SK-N-SH treated with all-trans-retinoic acid at 6 μM for 48 hours (cell line): ENCODE measurements at regions not wholly inside any gene's neighbourhood (a gene's known extent, or its start where the extent isn't known, plus 50 kb on each side); places are given as distances from the start of the nearest gene placed in this dataset.
A peak's percentile ranks its signal among the peaks of the same experiment; 100 is the strongest.

Experiments used
- ATAC-seq: fragments of 200-7000 bp; cut with Tn5 transposase; 3 replicates; pipeline ENCODE4 v1.9.1; 2020; ENCODE audit warnings: mild to moderate bottlenecking, moderate library complexity
- ARNTL ChIP-seq: fragments of 450-650 bp; formaldehyde crosslinking; IDR thresholded peaks from 2 replicates; pipeline ENCODE4 v1.5.0; 2020; ENCODE audit warnings: low read depth, mild to moderate bottlenecking, moderate library complexity, borderline replicate concordance
- BACH2 ChIP-seq: fragments of 250-450 bp; sonication (Bioruptor Pico); IDR thresholded peaks from 2 replicates; pipeline ENCODE4 v1.9.0; 2021; ENCODE audit warnings: mild to moderate bottlenecking, borderline replicate concordance
- CSDC2 ChIP-seq: fragments of 250-450 bp; sonication (Bioruptor Pico); IDR thresholded peaks from 2 replicates; pipeline ENCODE4 v1.5.0; 2020; ENCODE audit warnings: mild to moderate bottlenecking, moderate library complexity
- ESRRG ChIP-seq: fragments of 250-450 bp; sonication (Bioruptor Pico); IDR thresholded peaks from 2 replicates; pipeline ENCODE4 v1.6.1; 2021; ENCODE audit warnings: mild to moderate bottlenecking
- GLIS3 ChIP-seq: fragments of 250-450 bp; sonication (Bioruptor Pico); IDR thresholded peaks from 2 replicates; pipeline ENCODE4 v1.5.0; 2020; ENCODE audit warnings: mild to moderate bottlenecking, moderate library complexity
- ISL1 ChIP-seq: fragments of 250-450 bp; sonication (Bioruptor Pico); IDR thresholded peaks from 2 replicates; pipeline ENCODE4 v2.1.2; 2022; ENCODE audit warnings: mild to moderate bottlenecking, moderate library complexity
- OSR1 ChIP-seq: fragments of 250-450 bp; sonication (Bioruptor Pico); IDR thresholded peaks from 2 replicates; pipeline ENCODE4 v1.8.0; 2022; ENCODE audit warnings: moderate library complexity, mild to moderate bottlenecking, inconsistent platforms
- PPARA ChIP-seq: fragments of 250-450 bp; sonication (Bioruptor Pico); IDR thresholded peaks from 2 replicates; pipeline ENCODE4 v1.5.0; 2020; ENCODE audit warnings: mild to moderate bottlenecking, borderline replicate concordance
- RARB ChIP-seq: fragments of 250-450 bp; sonication (Bioruptor Pico); IDR thresholded peaks from 2 replicates; pipeline ENCODE4 v1.8.0; 2021; ENCODE audit warnings: mild to moderate bottlenecking, moderate library complexity
- SNAI2 ChIP-seq: fragments of 250-450 bp; sonication (Bioruptor Pico); IDR thresholded peaks from 2 replicates; pipeline ENCODE4 v1.5.0; 2020; ENCODE audit warnings: mild to moderate bottlenecking, moderate library complexity
- TCF4 ChIP-seq: fragments of 250-450 bp; sonication (Bioruptor Pico); IDR thresholded peaks from 2 replicates; pipeline ENCODE4 v1.8.0; 2021; ENCODE audit warnings: mild to moderate bottlenecking, moderate library complexity, borderline replicate concordance
- TOX ChIP-seq: fragments of 250-450 bp; sonication (Bioruptor Pico); IDR thresholded peaks from 2 replicates; pipeline ENCODE4 v1.8.0; 2021; ENCODE audit warnings: mild to moderate bottlenecking, moderate library complexity, borderline replicate concordance
- ZC3H10 ChIP-seq: fragments of 250-450 bp; sonication (Bioruptor Pico); IDR thresholded peaks from 2 replicates; pipeline ENCODE4 v1.5.1; 2021; ENCODE audit warnings: mild to moderate bottlenecking, moderate library complexity
- ZFP3 ChIP-seq: fragments of 250-450 bp; sonication (Bioruptor Pico); IDR thresholded peaks from 2 replicates; pipeline ENCODE4 v1.5.0; 2020; ENCODE audit warnings: mild to moderate bottlenecking, moderate library complexity
- ZFP30 ChIP-seq: fragments of 450-650 bp; formaldehyde crosslinking; IDR thresholded peaks from 2 replicates; pipeline ENCODE4 v1.5.0; 2022; ENCODE audit warnings: mild to moderate bottlenecking, moderate library complexity
- ZNF70 ChIP-seq: fragments of 450-650 bp; formaldehyde crosslinking; IDR thresholded peaks from 2 replicates; pipeline ENCODE4 v1.5.0; 2020; ENCODE audit warnings: mild to moderate bottlenecking, moderate library complexity
- ZNF8 ChIP-seq: fragments of 450-650 bp; formaldehyde crosslinking; IDR thresholded peaks from 2 replicates; pipeline ENCODE4 v1.5.0; 2020; ENCODE audit warnings: mild to moderate bottlenecking, moderate library complexity
- TF ChIP-seq, protein P1 (sequence below): fragments of 250-450 bp; sonication (Bioruptor Pico); IDR thresholded peaks from 2 replicates; pipeline ENCODE4 v1.5.1; 2021; ENCODE audit warnings: mild to moderate bottlenecking, moderate library complexity
- TF ChIP-seq, protein P2 (sequence below): fragments of 250-450 bp; sonication (Bioruptor Pico); IDR thresholded peaks from 2 replicates; pipeline ENCODE4 v1.5.0; 2020; ENCODE audit warnings: mild to moderate bottlenecking, moderate library complexity
- TF ChIP-seq, protein P3 (sequence below): fragments of 250-450 bp; sonication (Bioruptor Pico); IDR thresholded peaks from 2 replicates; pipeline ENCODE4 v1.8.0; 2021; ENCODE audit warnings: low read depth, mild to moderate bottlenecking, moderate library complexity, borderline replicate concordance
- TF ChIP-seq, protein P4 (sequence below): fragments of 250-450 bp; sonication (Bioruptor Pico); IDR thresholded peaks from 2 replicates; pipeline ENCODE4 v1.8.0; 2020; ENCODE audit warnings: mild to moderate bottlenecking, moderate library complexity, borderline replicate concordance

DNA sequence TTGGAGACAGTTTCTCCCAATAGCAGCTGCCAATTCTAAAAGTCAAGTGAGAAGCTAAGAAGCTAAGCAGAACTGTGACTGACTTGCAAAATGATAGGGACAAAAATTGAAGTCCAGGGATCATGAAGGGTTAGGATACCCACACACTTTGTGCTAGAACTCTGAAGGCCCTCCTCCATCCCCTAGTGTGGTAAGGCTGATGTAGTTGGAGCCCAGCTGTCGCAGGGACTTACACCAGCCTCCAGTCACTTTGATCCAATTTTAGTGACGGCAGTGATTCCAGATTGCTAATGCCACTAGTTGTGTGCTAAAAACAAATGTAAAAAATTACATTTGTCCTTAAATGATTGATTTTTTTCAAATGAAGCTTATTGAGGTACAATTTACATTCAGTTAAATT, 742.7 kb upstream of the ZNF608 start:
- no peak for ATAC-seq
- TF ChIP-seq, protein P1, sequence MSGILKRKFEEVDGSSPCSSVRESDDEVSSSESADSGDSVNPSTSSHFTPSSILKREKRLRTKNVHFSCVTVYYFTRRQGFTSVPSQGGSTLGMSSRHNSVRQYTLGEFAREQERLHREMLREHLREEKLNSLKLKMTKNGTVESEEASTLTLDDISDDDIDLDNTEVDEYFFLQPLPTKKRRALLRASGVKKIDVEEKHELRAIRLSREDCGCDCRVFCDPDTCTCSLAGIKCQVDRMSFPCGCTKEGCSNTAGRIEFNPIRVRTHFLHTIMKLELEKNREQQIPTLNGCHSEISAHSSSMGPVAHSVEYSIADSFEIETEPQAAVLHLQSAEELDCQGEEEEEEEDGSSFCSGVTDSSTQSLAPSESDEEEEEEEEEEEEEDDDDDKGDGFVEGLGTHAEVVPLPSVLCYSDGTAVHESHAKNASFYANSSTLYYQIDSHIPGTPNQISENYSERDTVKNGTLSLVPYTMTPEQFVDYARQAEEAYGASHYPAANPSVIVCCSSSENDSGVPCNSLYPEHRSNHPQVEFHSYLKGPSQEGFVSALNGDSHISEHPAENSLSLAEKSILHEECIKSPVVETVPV (CRISPR knock-in tag): no peak
- TF ChIP-seq ISL1 (CRISPR knock-in tag): no peak

DNA sequence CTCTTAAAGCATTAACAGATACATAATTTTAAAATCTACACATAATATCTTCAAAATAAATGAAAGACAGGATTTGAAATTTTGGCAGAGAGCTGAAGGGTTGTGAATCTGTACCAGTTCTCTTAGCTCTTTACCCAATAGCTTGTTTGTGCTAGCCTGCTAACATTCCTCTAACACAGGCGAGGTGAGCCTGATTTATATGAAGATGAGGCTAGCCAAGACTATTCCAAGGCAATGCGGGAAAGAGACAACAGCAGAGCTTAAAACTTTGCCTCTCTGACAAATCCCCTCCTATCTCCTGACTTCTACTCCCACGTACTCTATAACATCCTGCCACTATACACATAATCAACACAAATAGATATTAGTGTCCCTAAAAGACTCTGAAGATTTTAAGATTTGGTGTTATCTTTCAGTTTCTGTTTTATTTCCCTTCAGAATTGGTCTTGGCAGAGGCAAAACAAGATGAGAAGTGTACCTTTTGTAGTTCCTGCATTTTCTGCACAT, 745.6 kb upstream of the ZNF608 start:
- TF ChIP-seq ZNF70 (CRISPR knock-in tag): peak; percentile 55; the same call in 1 of the 2 replicates
- TF ChIP-seq TOX (CRISPR knock-in tag): no peak
- TF ChIP-seq, all 23 proteins: peak for 1
- ATAC-seq: no peak

DNA sequence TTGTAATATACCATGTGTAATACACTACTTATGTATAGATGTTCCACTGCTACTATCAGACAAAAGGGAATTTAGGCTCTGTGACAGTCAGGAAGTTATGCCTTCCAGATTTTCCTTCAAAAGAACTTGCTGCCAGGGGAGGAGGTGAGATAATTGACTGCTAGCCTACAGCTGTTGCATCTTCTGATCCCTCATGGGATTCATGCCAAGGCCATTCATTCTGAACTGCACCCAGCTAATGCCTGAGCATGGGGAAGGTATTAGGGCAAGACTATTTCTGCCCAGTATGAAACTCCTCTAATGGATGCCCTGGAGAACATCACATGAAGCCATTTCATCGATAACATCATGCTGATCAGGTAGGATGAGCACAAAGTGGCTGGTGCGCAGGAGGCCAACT, 746.5 kb upstream of the ZNF608 start:
- no peak for TF ChIP-seq OSR1 (CRISPR knock-in tag)
- no peak for TF ChIP-seq ZFP30 (CRISPR knock-in tag)
- TF ChIP-seq ESRRG (CRISPR knock-in tag): no peak
- no peak for TF ChIP-seq BACH2 (CRISPR knock-in tag)
- no peak for TF ChIP-seq TCF4 (CRISPR knock-in tag)
- no peak for TF ChIP-seq PPARA
- TF ChIP-seq TOX (CRISPR knock-in tag): no peak
- no peak for TF ChIP-seq SNAI2 (CRISPR knock-in tag)
- TF ChIP-seq, protein P2, sequence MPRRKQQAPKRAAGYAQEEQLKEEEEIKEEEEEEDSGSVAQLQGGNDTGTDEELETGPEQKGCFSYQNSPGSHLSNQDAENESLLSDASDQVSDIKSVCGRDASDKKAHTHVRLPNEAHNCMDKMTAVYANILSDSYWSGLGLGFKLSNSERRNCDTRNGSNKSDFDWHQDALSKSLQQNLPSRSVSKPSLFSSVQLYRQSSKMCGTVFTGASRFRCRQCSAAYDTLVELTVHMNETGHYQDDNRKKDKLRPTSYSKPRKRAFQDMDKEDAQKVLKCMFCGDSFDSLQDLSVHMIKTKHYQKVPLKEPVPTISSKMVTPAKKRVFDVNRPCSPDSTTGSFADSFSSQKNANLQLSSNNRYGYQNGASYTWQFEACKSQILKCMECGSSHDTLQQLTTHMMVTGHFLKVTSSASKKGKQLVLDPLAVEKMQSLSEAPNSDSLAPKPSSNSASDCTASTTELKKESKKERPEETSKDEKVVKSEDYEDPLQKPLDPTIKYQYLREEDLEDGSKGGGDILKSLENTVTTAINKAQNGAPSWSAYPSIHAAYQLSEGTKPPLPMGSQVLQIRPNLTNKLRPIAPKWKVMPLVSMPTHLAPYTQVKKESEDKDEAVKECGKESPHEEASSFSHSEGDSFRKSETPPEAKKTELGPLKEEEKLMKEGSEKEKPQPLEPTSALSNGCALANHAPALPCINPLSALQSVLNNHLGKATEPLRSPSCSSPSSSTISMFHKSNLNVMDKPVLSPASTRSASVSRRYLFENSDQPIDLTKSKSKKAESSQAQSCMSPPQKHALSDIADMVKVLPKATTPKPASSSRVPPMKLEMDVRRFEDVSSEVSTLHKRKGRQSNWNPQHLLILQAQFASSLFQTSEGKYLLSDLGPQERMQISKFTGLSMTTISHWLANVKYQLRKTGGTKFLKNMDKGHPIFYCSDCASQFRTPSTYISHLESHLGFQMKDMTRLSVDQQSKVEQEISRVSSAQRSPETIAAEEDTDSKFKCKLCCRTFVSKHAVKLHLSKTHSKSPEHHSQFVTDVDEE (CRISPR knock-in tag): no peak
- no peak for TF ChIP-seq ZC3H10
- TF ChIP-seq ARNTL (CRISPR knock-in tag): no peak
- no peak for TF ChIP-seq CSDC2 (CRISPR knock-in tag)
- no peak for TF ChIP-seq RARB
- TF ChIP-seq GLIS3 (CRISPR knock-in tag): no peak
- TF ChIP-seq, protein P3, sequence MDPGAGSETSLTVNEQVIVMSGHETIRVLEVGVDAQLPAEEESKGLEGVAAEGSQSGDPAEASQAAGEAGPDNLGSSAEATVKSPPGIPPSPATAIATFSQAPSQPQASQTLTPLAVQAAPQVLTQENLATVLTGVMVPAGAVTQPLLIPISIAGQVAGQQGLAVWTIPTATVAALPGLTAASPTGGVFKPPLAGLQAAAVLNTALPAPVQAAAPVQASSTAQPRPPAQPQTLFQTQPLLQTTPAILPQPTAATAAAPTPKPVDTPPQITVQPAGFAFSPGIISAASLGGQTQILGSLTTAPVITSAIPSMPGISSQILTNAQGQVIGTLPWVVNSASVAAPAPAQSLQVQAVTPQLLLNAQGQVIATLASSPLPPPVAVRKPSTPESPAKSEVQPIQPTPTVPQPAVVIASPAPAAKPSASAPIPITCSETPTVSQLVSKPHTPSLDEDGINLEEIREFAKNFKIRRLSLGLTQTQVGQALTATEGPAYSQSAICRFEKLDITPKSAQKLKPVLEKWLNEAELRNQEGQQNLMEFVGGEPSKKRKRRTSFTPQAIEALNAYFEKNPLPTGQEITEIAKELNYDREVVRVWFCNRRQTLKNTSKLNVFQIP: no peak
- ATAC-seq: no peak

DNA sequence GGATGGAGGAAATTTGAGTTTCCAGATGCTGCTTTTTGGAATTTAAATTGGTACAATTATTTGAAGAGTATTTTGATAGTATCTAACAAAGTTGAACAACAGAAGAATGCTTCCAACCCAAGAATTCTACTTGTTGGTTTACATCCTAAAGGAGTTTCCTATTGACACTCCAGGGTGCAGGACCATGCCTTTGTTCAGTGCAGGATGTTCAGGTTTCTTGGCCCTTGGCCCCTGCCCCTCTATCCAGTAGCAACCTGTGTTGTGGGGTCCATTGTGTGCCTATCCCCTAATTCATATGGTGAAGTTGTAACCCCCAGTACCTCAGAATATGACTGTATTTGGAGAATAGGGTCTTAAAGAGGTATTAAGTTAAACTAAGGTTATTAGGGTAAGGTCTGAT, 750.0 kb upstream of the ZNF608 start:
- no peak for ATAC-seq

More for the DNA sequence above, 750.0 kb upstream of the ZNF608 start:
- TF ChIP-seq ZFP30 (CRISPR knock-in tag) (no peak), SNAI2 (CRISPR knock-in tag) (no peak), ZFP3 (CRISPR knock-in tag) (no peak), ISL1 (CRISPR knock-in tag) (no peak), ZC3H10 (no peak), TOX (CRISPR knock-in tag) (no peak), OSR1 (CRISPR knock-in tag) (no peak), RARB (no peak), ZNF8 (CRISPR knock-in tag) (no peak), ESRRG (CRISPR knock-in tag) (no peak), TCF4 (CRISPR knock-in tag) (no peak)
- TF ChIP-seq, protein P2 (CRISPR knock-in tag): no peak
- TF ChIP-seq, protein P1 (CRISPR knock-in tag): no peak
- TF ChIP-seq, protein P3: no peak
- TF ChIP-seq, protein P4, sequence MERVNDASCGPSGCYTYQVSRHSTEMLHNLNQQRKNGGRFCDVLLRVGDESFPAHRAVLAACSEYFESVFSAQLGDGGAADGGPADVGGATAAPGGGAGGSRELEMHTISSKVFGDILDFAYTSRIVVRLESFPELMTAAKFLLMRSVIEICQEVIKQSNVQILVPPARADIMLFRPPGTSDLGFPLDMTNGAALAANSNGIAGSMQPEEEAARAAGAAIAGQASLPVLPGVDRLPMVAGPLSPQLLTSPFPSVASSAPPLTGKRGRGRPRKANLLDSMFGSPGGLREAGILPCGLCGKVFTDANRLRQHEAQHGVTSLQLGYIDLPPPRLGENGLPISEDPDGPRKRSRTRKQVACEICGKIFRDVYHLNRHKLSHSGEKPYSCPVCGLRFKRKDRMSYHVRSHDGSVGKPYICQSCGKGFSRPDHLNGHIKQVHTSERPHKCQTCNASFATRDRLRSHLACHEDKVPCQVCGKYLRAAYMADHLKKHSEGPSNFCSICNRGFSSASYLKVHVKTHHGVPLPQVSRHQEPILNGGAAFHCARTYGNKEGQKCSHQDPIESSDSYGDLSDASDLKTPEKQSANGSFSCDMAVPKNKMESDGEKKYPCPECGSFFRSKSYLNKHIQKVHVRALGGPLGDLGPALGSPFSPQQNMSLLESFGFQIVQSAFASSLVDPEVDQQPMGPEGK: no peak
